SK-N-MC (cell line): ENCODE measurements at regions not wholly inside any gene's neighbourhood (a gene's known extent, or its start where the extent isn't known, plus 50 kb on each side); places are given as distances from the start of the nearest gene placed in this dataset.

Experiments used
- EZH2 ChIP-seq: fragments of 200-600 bp; sonication (generic); IDR thresholded peaks from one replicate; pipeline ENCODE4 v1.6.1; 2017; ENCODE audit warnings: antibody characterized with exemption
- POLR2AphosphoS5 ChIP-seq: IDR thresholded peaks from 2 replicates; pipeline ENCODE4 v1.6.1; 2012; ENCODE audit warnings: mild to moderate bottlenecking, low read depth, low read length, borderline replicate concordance

- TF ChIP-seq EZH2 (no peak), POLR2AphosphoS5 (no peak)
Observed at GRCh38 chr1:228983661-228984060, 248.4 kb downstream of the RHOU start.
